ENCODE measurements at regions not wholly inside any gene's neighbourhood (a gene's known extent, or its start where the extent isn't known, plus 50 kb on each side); places are given as distances from the start of the nearest gene placed in this dataset.

DNA sequence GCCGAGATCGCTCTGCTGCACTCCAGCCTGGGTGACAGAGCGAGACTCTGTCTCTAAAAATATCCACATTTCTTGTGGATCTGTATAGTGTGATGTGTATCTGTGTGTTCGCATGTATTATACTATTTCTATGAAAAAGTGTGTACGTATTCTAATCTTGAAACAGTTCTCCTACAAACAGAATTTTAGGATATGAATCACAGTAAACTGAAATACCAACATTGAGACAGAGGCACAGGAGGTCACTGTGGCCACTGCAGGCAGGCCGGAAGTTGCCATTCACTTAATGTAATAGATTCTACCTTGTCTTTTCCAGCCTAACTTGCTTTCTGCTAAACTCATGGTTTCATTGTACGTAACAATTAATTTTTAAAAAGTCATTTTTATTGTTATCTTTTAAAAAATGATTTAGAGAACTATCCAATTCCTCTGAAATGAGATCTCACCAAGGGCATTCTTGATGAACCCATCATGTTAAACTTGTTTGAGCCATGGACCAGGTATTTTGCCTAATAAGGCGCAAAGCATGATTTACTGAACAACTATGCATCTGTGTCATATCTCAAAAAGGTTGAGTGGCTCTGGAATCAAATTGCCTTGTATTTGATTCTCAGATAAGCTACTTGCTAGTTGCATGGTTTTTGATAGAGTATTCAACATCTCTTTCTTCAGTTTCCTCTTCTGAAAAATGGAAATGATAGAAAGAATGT lies 154.9 kb upstream of the GYPA start:
- no peak for ATAC-seq
- DNase-seq, result no peak
- WGBS, 2 donors, result 88 to 94% methylated on average over 8 of the region's 8 CpGs
- no peak overlapping the region for H3K4me3 ChIP-seq
- H3K4me1 ChIP-seq, result no peaks in the 10 kb centered on the region
- H3K36me3 ChIP-seq, result no peaks in the 10 kb centered on the region
- H3K27me3 ChIP-seq, result no peaks in the 10 kb centered on the region
- peaks cover 0 to 4% (median 0%) of the 10 kb centered on the region in 11 donors for H3K9me3 ChIP-seq
- intact Hi-C loops (cut with DNase I), result loop anchor here in 1 of 10 donors (2.0 kb wide), 1 partner anchor 63 kb away; no protein-coding TSS in a partner anchor
- TF ChIP-seq, protein P1, sequence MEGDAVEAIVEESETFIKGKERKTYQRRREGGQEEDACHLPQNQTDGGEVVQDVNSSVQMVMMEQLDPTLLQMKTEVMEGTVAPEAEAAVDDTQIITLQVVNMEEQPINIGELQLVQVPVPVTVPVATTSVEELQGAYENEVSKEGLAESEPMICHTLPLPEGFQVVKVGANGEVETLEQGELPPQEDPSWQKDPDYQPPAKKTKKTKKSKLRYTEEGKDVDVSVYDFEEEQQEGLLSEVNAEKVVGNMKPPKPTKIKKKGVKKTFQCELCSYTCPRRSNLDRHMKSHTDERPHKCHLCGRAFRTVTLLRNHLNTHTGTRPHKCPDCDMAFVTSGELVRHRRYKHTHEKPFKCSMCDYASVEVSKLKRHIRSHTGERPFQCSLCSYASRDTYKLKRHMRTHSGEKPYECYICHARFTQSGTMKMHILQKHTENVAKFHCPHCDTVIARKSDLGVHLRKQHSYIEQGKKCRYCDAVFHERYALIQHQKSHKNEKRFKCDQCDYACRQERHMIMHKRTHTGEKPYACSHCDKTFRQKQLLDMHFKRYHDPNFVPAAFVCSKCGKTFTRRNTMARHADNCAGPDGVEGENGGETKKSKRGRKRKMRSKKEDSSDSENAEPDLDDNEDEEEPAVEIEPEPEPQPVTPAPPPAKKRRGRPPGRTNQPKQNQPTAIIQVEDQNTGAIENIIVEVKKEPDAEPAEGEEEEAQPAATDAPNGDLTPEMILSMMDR (IDR thresholded peaks at IDR 0.05), result no peak
- no peak overlapping the region for H3K27ac ChIP-seq

DNA sequence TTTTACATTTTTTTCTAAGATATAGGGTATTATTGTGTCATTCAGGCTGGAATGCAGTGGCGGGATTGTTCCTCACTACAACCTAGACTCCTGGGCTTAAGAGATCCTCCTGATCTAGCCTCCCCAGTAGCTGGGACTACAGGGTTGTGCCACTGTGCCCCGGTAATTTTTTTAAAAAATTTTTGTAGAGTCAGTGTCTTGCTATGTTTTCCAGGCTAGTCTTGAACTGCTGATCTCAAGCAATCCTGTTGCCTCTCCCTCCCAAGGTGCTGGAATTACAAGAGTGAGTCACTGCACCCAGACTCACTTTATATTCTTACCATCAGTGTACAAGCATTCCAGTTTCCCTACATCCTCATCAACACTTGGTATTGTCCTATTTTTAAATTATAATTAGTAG lies 156.4 kb upstream of the GYPA start:
- Histone ChIP-seq H3K36me3 (no peaks in the 10 kb centered on the region), H3K4me1 (no peaks in the 10 kb centered on the region), H3K27ac (no peak overlapping the region), H3K9me3 (peaks cover 0 to 4% (median 0%) of the 10 kb centered on the region in 11 donors), H3K4me3 (no peak overlapping the region), H3K27me3 (no peaks in the 10 kb centered on the region)
- intact Hi-C loops (cut with DNase I), result no loop called here
- ATAC-seq (no peak), DNase-seq (no peak)
- TF ChIP-seq, protein P1 (IDR thresholded peaks at IDR 0.05), result no peak
- WGBS, 2 donors, result 95 to 98% methylated on average over 2 of the region's 2 CpGs

DNA sequence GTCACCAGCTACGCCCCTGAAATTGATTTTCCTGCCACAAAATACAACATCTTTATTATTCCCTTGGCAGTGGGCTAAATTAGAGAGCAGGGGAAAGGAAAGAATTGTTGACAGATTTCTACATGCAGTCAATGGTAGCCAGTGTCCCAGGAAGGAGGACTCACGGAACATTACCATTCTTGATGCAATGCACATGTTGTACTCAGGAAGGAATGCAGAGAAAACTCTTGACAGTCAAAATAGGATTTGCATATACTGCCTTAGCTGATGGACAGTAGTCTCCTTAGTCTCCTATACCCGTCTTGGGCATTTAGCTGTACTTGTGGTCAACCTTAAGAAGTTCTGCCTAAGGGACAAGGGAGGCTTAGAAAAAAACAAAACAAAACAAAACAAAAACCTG lies 158.0 kb upstream of the GYPA start:
- H3K4me3 ChIP-seq, result no peak overlapping the region
- peaks cover 0 to 4% (median 0%) of the 10 kb centered on the region in 11 donors for H3K9me3 ChIP-seq
- H3K4me1 ChIP-seq, result no peaks in the 10 kb centered on the region
- no peak overlapping the region for H3K27ac ChIP-seq
- intact Hi-C loops (cut with DNase I), result no loop called here
- H3K36me3 ChIP-seq, result no peaks in the 10 kb centered on the region
- no peaks in the 10 kb centered on the region for H3K27me3 ChIP-seq
- ATAC-seq (no peak), DNase-seq (no peak)
- 59 to 61% methylated on average over 3 of the region's 3 CpGs for WGBS, 2 donors
- TF ChIP-seq, protein P1 (IDR thresholded peaks at IDR 0.05), result no peak

DNA sequence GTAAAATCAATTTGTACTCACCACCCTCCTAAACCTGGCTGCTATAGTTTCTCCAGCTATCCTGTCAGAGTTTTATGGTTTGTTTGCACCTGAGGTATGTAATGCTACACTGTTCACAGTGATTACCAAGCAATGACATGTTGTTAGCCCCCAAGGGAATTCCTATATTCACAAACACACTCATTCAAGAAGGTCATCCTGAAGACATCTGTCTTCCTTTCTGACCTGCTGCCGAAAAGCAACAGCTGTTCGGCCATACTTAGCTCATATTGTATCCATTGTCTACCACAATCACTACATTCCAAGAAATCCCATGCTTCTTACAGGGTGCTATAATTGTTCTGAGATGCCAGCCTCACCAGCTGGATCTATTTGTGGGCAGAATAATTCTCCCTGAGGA lies 160.1 kb upstream of the GYPA start:
- TF ChIP-seq, protein P1 (IDR thresholded peaks at IDR 0.05), result no peak
- Histone ChIP-seq H3K9me3 (peaks cover 0 to 4% (median 0%) of the 10 kb centered on the region in 11 donors), H3K27me3 (no peaks in the 10 kb centered on the region), H3K27ac (no peak overlapping the region), H3K36me3 (no peaks in the 10 kb centered on the region), H3K4me1 (no peaks in the 10 kb centered on the region), H3K4me3 (no peak overlapping the region)
- WGBS, 2 donors, result 76 to 78% methylated on average over 2 of the region's 2 CpGs
- intact Hi-C loops (cut with DNase I), result no loop called here
- no peak for ATAC-seq
- no peak for DNase-seq
